ENCODE measurements at regions not wholly inside any gene's neighbourhood (a gene's known extent, or its start where the extent isn't known, plus 50 kb on each side); places are given as distances from the start of the nearest gene placed in this dataset.

- Histone ChIP-seq H3K18ac (ENCODE audit: low read depth, low read length) (no peak overlapping the region), H4K5ac (ENCODE audit: low read depth, low read length) (no peak overlapping the region), H4K20me1 (ENCODE audit: insufficient read depth, low read length) (no peaks in the 10 kb centered on the region), H3K23ac (ENCODE audit: low read depth, low read length) (no peak overlapping the region), H2BK15ac (ENCODE audit: low read depth, low read length) (no peak overlapping the region), H4K91ac (ENCODE audit: insufficient read depth, low read depth, low read length) (no peak overlapping the region), H3K9ac (ENCODE audit: low read depth, low read length) (no peak overlapping the region), H4K8ac (ENCODE audit: low read depth in 2 of 2, low read length in 2 of 2) (no peak overlapping the region), H3K4me3 (ENCODE audit: insufficient read depth, low read depth, low read length) (no peak overlapping the region), H3K36me3 (ENCODE audit: control insufficient read depth, insufficient read depth, low read length) (no peaks in the 10 kb centered on the region), H2AFZ (replicated peaks; ENCODE audit: low read length, poor library complexity) (no peak overlapping the region), H3K27ac (ENCODE audit: insufficient read depth, low read length) (no peak overlapping the region), H2BK5ac (ENCODE audit: low read depth, low read length, poor library complexity, severe bottlenecking) (no peak overlapping the region), H2AK9ac (replicated peaks; ENCODE audit: low read depth, low read length, poor library complexity) (no peak overlapping the region), H3K4ac (ENCODE audit: low read depth, low read length) (no peak overlapping the region), H2AK5ac (ENCODE audit: low read depth, low read length) (no peak overlapping the region), H3K4me1 (ENCODE audit: control insufficient read depth, insufficient read depth, low read length) (no peaks in the 10 kb centered on the region), H3K4me2 (ENCODE audit: low read depth, low read length) (no peak overlapping the region), H3K9me1 (ENCODE audit: insufficient read depth, low read length) (no peaks in the 10 kb centered on the region), H3K14ac (replicated peaks; ENCODE audit: low read depth, low read length) (no peak overlapping the region), H2BK120ac (ENCODE audit: low read depth, low read length) (no peak overlapping the region), H3K9me3 (ENCODE audit: control insufficient read depth, insufficient read depth, low read length) (no peaks in the 10 kb centered on the region), H3K56ac (ENCODE audit: extremely low read depth, insufficient read depth, low read length) (no peak overlapping the region), H2BK20ac (ENCODE audit: low read depth, low read length) (no peak overlapping the region), H3K27me3 (ENCODE audit: control insufficient read depth, insufficient read depth, low read length) (no peaks in the 10 kb centered on the region), H3K79me1 (ENCODE audit: low read depth in 1 of 2, low read length in 2 of 2) (no peaks in the 10 kb centered on the region)
- DNase-seq (no peak), ATAC-seq (ENCODE audit: low read depth) (no peak)
- TF ChIP-seq RCOR1 (IDR thresholded peaks at IDR 0.05; ENCODE audit: insufficient replicate concordance, low read length) (no peak), MAZ (IDR thresholded peaks at IDR 0.05; ENCODE audit: borderline replicate concordance, low read depth, low read length) (no peak), POLR2A (IDR thresholded peaks at IDR 0.05; ENCODE audit: low read depth, low read length) (no peak), USF2 (IDR thresholded peaks at IDR 0.05; ENCODE audit: low read depth, low read length) (no peak), MXI1 (IDR thresholded peaks at IDR 0.05; ENCODE audit: borderline replicate concordance, low read depth, low read length) (no peak), MAFK (IDR thresholded peaks at IDR 0.05; ENCODE audit: low read depth, low read length) (no peak), ELK1 (IDR thresholded peaks at IDR 0.05; ENCODE audit: borderline replicate concordance, low read depth, low read length) (no peak), SMC3 (IDR thresholded peaks at IDR 0.05; ENCODE audit: low read depth, low read length) (no peak), RFX5 (IDR thresholded peaks at IDR 0.05; ENCODE audit: low read depth, low read length) (no peak), CEBPB (IDR thresholded peaks at IDR 0.05; ENCODE audit: low read depth, low read length) (no peak), BHLHE40 (IDR thresholded peaks at IDR 0.05; ENCODE audit: low read depth, low read length) (no peak)
- no TSS peak for BruUV-seq (replicated peaks)
- intact Hi-C loops (cut with micrococcal nuclease) = no loop called here
- in situ Hi-C loops (cut with MboI; ENCODE audit: low sequenced_read_pairs) = no loop called here
- dilution Hi-C loops (cut with HindIII; ENCODE audit: low sequenced_read_pairs, unreplicated experiment) = no loop called here
- ChIA-PET POLR2A (ENCODE audit: unreplicated experiment) (no interaction called here), CTCF (interaction anchor here (1.0 kb wide), 1 partner anchor 14 kb away, joined by 3 read pairs; no protein-coding TSS in a partner anchor)
Measured at GRCh38 chr13:34722922-34723321, 219.1 kb upstream of the NBEA start.

Data from IMR-90 (cell line).